ENCODE measurements at regions not wholly inside any gene's neighbourhood (a gene's known extent, or its start where the extent isn't known, plus 50 kb on each side); places are given as distances from the start of the nearest gene placed in this dataset.

DNA sequence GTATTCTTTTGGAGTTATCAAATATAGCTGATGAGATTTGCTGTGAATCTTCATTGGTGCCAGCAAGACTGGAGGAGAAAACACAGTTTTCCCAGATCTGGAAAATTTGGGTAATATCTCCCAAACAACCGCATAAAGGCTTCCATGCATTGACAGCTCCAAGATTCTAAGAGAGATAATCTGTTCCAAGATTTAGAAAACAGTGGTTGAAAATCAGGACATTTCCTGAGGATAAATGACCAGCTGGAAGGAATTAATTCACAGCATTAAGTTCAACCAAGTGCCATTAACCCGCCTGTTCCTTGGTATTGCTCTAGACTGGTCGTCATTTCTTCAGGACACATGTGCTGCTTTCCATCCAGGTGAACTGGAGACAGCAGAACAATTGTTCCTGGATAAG, 147.9 kb upstream of the PRICKLE1 start:
- no peak for TF ChIP-seq SPI1 (IDR thresholded peaks at IDR 0.05; ENCODE audit: borderline replicate concordance, low read depth)
- no peak for TF ChIP-seq POLR2AphosphoS5 (IDR thresholded peaks at IDR 0.05; ENCODE audit: low read depth)
- no peak for TF ChIP-seq GABPA (IDR thresholded peaks at IDR 0.05; ENCODE audit: low read depth)
- TF ChIP-seq, protein P1, sequence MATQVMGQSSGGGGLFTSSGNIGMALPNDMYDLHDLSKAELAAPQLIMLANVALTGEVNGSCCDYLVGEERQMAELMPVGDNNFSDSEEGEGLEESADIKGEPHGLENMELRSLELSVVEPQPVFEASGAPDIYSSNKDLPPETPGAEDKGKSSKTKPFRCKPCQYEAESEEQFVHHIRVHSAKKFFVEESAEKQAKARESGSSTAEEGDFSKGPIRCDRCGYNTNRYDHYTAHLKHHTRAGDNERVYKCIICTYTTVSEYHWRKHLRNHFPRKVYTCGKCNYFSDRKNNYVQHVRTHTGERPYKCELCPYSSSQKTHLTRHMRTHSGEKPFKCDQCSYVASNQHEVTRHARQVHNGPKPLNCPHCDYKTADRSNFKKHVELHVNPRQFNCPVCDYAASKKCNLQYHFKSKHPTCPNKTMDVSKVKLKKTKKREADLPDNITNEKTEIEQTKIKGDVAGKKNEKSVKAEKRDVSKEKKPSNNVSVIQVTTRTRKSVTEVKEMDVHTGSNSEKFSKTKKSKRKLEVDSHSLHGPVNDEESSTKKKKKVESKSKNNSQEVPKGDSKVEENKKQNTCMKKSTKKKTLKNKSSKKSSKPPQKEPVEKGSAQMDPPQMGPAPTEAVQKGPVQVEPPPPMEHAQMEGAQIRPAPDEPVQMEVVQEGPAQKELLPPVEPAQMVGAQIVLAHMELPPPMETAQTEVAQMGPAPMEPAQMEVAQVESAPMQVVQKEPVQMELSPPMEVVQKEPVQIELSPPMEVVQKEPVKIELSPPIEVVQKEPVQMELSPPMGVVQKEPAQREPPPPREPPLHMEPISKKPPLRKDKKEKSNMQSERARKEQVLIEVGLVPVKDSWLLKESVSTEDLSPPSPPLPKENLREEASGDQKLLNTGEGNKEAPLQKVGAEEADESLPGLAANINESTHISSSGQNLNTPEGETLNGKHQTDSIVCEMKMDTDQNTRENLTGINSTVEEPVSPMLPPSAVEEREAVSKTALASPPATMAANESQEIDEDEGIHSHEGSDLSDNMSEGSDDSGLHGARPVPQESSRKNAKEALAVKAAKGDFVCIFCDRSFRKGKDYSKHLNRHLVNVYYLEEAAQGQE (IDR thresholded peaks at IDR 0.05; ENCODE audit: insufficient replicate concordance, low read depth), result no peak
- TF ChIP-seq, protein P2, sequence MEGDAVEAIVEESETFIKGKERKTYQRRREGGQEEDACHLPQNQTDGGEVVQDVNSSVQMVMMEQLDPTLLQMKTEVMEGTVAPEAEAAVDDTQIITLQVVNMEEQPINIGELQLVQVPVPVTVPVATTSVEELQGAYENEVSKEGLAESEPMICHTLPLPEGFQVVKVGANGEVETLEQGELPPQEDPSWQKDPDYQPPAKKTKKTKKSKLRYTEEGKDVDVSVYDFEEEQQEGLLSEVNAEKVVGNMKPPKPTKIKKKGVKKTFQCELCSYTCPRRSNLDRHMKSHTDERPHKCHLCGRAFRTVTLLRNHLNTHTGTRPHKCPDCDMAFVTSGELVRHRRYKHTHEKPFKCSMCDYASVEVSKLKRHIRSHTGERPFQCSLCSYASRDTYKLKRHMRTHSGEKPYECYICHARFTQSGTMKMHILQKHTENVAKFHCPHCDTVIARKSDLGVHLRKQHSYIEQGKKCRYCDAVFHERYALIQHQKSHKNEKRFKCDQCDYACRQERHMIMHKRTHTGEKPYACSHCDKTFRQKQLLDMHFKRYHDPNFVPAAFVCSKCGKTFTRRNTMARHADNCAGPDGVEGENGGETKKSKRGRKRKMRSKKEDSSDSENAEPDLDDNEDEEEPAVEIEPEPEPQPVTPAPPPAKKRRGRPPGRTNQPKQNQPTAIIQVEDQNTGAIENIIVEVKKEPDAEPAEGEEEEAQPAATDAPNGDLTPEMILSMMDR (IDR thresholded peaks at IDR 0.05; ENCODE audit: insufficient read depth, low read length), result no peak
- DNase-seq (ENCODE audit: low read depth in 1 of 2, low spot score in 1 of 2), result no peak
- no peaks in the 10 kb centered on the region for H3K27me3 ChIP-seq (ENCODE audit: insufficient read depth, poor library complexity, severe bottlenecking)
- H3K4me3 ChIP-seq (replicated peaks; ENCODE audit: insufficient read depth, low read length), result no peak overlapping the region
- H3K27ac ChIP-seq (replicated peaks), result no peak overlapping the region

DNA sequence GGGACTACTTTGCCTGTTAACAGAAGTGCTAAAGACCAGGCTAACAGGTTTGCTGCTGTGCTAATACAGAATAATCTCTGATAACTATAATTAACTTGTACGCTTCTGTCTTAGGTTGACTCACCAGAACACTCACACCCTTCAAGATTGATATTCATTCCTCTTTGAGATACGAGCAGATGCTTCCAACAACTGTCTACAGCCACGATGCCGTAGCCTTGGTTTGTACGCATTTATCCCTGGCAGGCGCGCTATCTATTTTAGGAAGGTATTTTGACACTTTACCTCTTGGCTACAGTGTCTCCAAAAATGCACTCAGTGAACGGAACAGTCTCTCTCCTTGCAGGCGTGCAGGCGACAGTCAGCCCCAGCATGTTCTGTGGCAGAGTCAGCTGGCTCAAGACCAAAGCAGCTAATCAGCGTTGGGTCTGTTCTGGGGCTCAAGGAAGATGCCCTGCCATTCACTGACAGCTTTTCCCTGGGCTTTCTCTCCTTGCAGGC, 146.4 kb upstream of the PRICKLE1 start:
- no peak for DNase-seq (ENCODE audit: low read depth in 1 of 2, low spot score in 1 of 2)
- no peak overlapping the region for H3K4me3 ChIP-seq (replicated peaks; ENCODE audit: insufficient read depth, low read length)
- no peaks in the 10 kb centered on the region for H3K27me3 ChIP-seq (ENCODE audit: insufficient read depth, poor library complexity, severe bottlenecking)
- H3K27ac ChIP-seq (replicated peaks), result no peak overlapping the region
- TF ChIP-seq, protein P1 (IDR thresholded peaks at IDR 0.05; ENCODE audit: insufficient replicate concordance, low read depth), result no peak

DNA sequence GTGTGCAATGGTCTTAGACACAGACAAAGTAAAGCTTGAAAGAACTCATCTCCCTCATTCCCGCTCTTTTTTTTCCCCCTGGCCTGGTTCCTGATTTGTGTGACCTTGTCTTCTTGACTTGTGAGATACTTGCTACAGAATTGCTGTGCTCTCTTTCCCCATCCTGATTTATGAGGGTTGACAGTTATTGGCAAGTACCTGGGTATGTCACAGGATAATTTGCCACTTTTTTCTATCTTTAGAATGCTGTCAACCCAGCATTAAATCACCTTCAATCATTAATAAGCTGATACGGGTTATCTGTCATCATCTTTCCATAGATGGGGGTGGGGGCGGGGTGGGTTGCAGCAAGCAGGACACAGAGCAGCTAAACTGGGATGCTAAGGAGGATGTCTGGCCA, 144.4 kb upstream of the PRICKLE1 start:
- no peak for TF ChIP-seq SPI1 (IDR thresholded peaks at IDR 0.05; ENCODE audit: borderline replicate concordance, low read depth)
- TF ChIP-seq GABPA (IDR thresholded peaks at IDR 0.05; ENCODE audit: low read depth), result no peak
- TF ChIP-seq, protein P2 (IDR thresholded peaks at IDR 0.05; ENCODE audit: insufficient read depth, low read length), result no peak
- TF ChIP-seq, protein P1 (IDR thresholded peaks at IDR 0.05; ENCODE audit: insufficient replicate concordance, low read depth), result no peak
- no peak for TF ChIP-seq POLR2AphosphoS5 (IDR thresholded peaks at IDR 0.05; ENCODE audit: low read depth)

More for the DNA sequence above, 144.4 kb upstream of the PRICKLE1 start:
- Histone ChIP-seq H3K4me3 (replicated peaks; ENCODE audit: insufficient read depth, low read length) (no peak overlapping the region), H3K27me3 (ENCODE audit: insufficient read depth, poor library complexity, severe bottlenecking) (no peaks in the 10 kb centered on the region), H3K27ac (replicated peaks) (no peak overlapping the region)
- no peak for DNase-seq (ENCODE audit: low read depth in 1 of 2, low spot score in 1 of 2)

Data from HL-60 (cell line).